ENCODE measurements at regions not wholly inside any gene's neighbourhood (a gene's known extent, or its start where the extent isn't known, plus 50 kb on each side); places are given as distances from the start of the nearest gene placed in this dataset.

DNA sequence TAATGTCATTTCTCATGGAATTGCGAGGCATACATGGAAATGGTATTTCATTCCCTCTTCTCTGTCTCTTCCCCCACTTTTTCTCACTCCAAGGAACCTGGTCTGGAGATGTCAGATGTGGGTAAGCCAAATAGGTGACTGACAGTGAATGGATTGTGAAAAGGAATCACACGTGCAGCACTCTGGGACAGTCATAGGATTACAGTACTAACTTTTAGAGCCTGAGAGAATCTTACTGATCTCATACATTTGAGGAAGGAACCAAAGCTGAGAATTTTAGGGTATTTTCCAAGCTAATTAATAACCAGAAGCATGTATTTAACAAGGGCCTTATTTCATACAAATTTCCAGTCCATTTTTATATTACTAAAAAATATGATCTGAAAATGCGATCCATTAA is 58.1 kb upstream of the ERBB4 start:
- no peak for FAIRE-seq

DNA sequence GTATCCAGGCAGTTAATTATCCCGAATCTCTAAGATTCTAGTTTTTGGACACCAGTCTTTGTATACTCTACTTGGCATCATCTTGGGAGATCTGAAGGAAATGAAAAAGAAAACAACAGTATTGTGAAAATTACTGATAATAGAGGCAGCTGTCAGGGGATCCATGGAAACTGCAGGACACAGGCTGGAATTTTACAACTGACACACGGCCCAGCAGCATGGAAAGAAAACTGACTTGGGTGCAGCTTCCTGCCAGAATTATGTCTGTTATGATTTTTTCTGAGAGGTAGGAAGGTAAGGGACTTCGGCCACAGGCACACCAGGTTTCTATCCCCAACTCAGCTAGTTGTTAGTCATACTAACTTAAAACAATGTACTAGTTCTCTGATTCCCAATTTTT is 57.7 kb upstream of the ERBB4 start:
- FAIRE-seq = no peak

DNA sequence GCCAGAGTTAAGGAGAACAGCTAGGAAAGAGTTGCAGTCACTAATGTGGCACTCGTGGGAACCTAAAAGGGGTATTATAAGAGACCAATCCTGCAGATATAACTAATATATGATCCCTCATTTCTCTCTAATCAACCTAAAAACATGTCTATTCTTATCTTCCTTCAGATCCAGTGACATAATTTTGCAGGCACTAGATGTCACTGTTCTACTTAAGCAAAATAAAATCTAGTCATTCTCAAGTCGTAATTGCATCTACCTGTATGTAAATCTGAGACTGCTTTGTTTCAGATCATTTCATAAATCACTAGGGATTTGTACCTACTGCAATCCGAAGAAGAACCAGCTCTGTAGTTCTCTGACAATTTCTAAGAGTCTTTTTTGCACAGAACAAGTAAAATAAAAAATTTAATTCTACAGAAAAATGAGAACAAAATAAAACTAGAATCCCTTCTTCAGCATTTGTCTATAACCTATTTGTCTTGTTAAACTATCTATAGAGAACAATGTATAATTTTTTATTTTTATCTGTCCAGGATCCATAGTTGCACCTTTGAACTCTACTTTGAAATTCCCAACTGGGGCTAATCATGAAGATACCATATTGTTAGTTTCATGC is 56.5 kb upstream of the ERBB4 start:
- FAIRE-seq = no peak

DNA sequence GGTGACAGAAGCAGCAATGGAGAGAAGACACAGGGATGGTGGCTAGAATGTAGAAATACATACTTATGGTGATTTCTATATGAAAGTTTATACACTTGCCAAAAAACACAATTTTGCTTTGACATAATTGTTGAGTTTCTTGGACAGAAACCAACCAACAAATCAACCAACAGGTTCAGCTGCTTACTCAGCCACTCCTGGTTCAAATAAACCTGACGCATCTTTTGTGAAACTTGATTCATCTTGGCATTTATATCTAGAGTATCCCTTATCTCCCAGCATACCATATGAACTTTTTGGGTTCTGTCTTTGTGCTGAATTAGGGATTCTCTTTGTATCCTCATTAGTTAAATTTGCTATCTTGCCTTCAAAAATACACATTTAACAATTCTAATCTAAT is 54.1 kb upstream of the ERBB4 start:
- no peak for FAIRE-seq

All from endometrium (tissue), 2 donors.